ENCODE measurements at regions not wholly inside any gene's neighbourhood (a gene's known extent, or its start where the extent isn't known, plus 50 kb on each side); places are given as distances from the start of the nearest gene placed in this dataset.

- DNase-seq (ENCODE audit: low read depth) = no peak
- no peak overlapping the region for H3K4me3 ChIP-seq (ENCODE audit: low read length)
- no peak for TF ChIP-seq CTCF (conservative IDR thresholded peaks at IDR 0.05; ENCODE audit: low read length)
Measured at GRCh38 chr1:113194846-113195830, 122.1 kb downstream of the LRIG2 start.

- no peak overlapping the region for H3K4me3 ChIP-seq (ENCODE audit: low read length)
- DNase-seq (ENCODE audit: low read depth) = no peak
- TF ChIP-seq CTCF (conservative IDR thresholded peaks at IDR 0.05; ENCODE audit: low read length) = no peak
Measured at GRCh38 chr1:113197719-113198330, 124.8 kb downstream of the LRIG2 start.

- no peak for DNase-seq (ENCODE audit: low read depth)
- no peak overlapping the region for H3K4me3 ChIP-seq (ENCODE audit: low read length)
- TF ChIP-seq CTCF (conservative IDR thresholded peaks at IDR 0.05; ENCODE audit: low read length) = no peak
Measured at GRCh38 chr1:113198806-113199205, 125.8 kb downstream of the LRIG2 start.

GRCh38 chr1:113199760-113200455, 126.9 kb downstream of the LRIG2 start:
- H3K4me3 ChIP-seq (ENCODE audit: low read length) = no peak overlapping the region
- TF ChIP-seq CTCF (conservative IDR thresholded peaks at IDR 0.05; ENCODE audit: low read length) = no peak
- DNase-seq (ENCODE audit: low read depth) = no peak

- DNase-seq (ENCODE audit: low read depth) = no peak
- TF ChIP-seq CTCF (conservative IDR thresholded peaks at IDR 0.05; ENCODE audit: low read length) = no peak
- no peak overlapping the region for H3K4me3 ChIP-seq (ENCODE audit: low read length)
Measured at GRCh38 chr1:113201560-113201959, 128.6 kb downstream of the LRIG2 start.

GRCh38 chr1:113205980-113206766, 133.2 kb downstream of the LRIG2 start:
- DNase-seq (ENCODE audit: low read depth) = no peak
- no peak overlapping the region for H3K4me3 ChIP-seq (ENCODE audit: low read length)
- TF ChIP-seq CTCF (conservative IDR thresholded peaks at IDR 0.05; ENCODE audit: low read length) = no peak

Data from AG10803 (cell line).